Inflammatory macrophage treated with lipopolysaccharide for 1 hour (primary cell): ENCODE measurements at regions not wholly inside any gene's neighbourhood (a gene's known extent, or its start where the extent isn't known, plus 50 kb on each side); places are given as distances from the start of the nearest gene placed in this dataset.

ENCODE experiments used
- DNase-seq, 2 donors: peaks; one replicate each; pipeline ENCODE4 v3.0.0-alpha.2; 2020 to 2022

DNA sequence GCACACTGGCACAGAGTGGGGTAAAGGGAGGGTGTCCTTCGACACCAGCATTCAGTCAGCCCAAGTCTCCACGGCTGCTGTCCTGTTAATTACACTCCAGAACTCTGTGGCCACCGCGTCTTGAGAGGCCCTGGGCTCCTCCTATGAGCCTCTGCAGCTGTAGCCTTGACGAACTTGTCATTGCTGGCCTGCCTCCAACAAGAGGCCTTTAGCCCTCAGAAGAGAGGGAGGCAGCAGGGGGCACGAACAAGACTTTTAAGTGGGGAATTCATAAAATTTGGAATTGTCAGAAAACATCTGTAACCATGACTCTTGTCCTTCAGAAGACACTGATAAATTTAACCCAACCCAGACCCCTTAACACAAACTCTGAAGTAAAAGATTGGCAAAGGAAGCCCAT, 241.9 kb downstream of the UQCRFS1 start:
- no peak for DNase-seq

DNA sequence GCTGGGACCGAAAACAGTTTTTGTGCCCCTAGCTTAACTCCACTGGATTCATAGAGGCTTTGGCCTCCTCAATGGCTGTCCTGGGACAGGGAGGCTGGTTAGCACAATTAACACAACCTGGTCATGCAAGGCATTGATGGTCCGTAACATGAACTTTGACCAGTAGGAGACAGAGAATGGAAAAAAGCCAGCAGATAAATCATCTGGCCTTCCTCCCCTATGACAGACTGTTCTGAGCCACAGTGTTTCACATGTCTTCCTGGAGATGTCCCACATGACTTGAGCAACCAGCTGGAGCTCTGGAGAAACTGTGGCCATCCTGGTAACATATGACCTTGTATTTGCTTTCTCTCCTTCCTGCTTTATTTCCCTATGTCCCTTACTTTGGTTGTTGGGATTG, 244.2 kb downstream of the UQCRFS1 start:
- no peak for DNase-seq

DNA sequence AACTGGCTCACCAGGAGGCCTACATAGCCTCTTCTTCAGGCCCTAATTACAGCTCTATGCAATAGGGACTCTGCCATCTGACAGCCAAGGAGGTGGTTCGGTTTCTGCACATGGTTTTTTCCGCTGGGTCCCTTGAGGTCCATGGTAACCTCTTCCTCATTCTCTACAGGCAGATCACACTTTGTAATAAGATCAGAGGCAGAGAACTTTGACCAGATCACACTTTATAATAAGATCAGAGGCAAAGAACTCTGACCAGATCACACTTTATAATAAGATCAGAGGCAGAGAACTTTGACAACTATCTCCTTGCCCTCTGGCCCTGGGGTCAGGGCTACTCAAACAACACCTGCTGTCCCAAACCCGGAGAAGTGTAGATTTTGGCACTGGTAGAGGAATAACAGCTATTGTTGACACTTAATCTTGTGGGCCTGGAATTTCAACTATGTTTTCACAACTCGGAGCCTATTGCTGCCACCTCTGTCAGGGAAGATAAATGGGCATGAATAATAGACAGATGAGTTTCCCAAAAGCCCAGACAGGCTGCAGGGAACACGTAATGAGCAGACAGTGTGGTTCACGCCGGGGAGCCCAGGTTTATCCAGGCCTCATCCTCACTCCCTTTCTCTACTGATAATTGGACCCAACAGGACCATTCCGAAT, 246.1 kb downstream of the UQCRFS1 start:
- DNase-seq: no peak

DNA sequence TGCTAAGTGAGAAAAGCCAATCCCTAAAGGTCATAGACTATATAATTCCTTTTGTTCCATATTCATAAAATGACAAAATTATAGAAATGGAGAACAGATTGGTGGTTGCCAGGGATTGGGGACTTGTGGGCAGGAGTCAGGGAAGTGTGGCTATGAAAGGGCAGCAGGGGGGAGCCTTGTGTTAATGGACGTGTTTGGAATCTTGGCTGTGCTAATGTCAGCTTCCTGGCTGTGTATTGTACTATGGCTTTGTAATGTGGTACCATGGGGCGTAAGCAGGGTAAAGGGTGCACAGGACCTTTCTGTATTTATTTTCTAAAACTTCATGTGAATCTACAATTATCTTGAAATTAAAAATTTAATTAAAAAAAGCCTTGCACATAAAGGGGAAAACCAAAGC, 248.5 kb downstream of the UQCRFS1 start:
- no peak for DNase-seq

DNA sequence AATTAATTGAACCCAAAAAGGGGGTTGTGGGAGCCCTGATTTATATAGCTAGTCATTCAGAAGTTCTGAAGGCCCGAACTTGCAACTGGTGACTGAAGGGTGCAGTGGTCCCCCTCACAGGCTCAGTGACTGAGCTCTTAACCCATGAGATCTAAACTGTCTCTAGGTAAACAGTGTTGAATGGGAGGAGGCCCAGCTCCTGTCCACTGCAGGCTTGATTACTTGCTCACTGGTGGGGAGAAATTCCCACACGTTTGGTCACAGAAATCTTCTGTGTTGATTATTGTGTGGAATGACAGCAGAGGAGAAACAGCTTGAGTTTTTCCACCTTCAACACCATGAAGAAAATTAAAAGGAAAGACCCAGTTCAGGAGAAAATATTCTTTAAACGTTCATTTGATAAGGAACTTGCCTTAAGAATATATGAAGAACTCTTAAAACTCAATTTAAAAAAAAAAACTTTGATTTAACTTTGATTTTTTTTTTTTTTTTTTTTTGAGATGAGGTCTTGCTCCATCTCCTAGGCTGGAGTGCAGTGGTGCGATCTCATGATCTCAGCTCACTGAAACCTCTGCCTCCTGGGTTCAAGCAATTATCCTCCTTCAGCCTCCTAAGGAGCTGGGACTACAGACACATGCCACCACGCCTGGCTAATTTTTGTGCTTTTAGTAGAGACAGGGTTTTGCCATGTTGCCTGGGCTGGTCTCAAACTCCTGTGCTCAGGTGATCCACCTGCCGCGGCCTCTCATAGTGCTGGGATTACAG, 249.3 kb downstream of the UQCRFS1 start:
- DNase-seq: no peak

DNA sequence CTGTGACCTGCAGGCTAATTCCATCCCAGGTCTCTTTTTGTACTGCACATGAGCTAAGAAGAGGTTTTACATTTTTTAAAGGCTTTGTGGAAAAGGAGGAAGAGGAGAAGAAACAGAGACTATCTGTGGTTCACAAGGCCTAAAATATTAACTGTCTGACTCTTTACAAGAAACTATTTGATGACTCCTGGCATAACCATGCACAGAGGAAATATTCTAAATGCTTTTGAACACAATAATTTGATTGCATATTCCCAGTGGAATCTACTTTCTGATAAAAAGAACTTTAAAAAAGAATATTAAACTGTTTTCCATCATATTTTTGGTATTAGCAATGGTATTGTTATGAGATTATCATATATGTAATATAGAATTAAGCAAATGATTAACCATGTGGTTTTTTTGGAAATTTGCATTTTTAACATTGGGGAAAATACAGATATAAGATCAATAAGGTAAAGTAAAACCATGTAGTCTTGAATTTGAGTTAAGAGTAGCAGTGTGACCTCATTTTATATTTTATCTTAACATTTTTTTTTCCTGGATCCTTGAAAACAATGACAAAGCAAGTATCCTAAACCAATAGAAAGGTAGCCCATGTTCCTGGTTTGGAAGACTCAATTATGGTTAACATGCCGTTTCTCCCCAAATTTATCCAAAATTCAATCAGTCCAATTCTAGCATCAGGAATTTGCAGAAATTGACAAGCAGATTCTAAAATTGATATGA, 251.0 kb downstream of the UQCRFS1 start:
- no peak for DNase-seq

DNA sequence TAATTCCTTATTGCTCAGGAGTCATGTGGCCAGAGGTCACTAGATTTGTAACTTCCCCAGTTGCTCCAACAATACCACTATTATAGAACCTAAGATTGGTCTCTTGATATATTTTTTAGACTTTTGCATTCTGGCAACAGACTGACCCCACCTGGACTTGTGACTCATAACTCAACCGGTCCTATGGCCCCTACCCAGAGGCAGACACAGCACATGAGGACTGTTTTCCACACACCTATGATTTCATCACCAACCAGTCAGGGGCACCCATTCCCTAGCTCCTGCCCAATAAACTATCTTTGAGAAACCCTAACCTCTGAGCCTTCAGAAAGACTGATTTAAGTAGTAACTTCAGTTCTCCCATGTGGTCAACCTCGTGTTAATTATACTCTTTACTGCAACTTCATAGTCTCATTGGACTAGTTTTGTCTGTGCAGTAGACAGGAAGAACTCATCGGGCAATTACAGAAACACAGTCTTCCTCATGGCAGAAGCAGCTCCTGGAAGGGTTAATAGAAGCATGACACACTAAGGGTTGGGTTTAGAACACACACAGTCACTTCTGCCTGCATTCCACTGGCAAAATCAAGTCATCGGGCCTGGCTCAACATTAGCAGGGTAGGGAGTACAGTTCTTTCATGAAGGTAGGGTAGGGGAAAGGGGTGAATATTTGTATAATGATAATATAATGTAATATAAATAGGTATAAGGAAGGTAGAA, 251.8 kb downstream of the UQCRFS1 start:
- no peak for DNase-seq

DNA sequence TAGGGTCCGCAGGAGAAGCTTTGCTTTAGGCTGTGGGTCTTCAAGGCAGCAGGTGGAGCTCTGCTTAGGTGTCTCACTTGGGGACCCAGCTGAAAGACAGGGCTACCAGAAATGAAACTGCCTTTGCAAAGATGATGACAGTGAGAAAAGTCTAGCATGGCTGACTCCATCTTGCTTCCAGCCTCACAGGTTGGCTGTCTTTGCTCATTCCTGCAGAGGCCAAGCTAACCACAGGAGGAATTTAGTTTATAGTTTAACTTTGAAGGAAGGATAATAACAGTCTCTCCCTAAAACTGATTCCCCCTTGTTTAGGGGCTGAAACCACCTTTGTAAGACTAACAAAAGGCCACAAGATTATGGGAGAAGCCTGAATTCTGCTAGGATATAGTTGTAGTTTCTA, 252.4 kb downstream of the UQCRFS1 start:
- no peak for DNase-seq

DNA sequence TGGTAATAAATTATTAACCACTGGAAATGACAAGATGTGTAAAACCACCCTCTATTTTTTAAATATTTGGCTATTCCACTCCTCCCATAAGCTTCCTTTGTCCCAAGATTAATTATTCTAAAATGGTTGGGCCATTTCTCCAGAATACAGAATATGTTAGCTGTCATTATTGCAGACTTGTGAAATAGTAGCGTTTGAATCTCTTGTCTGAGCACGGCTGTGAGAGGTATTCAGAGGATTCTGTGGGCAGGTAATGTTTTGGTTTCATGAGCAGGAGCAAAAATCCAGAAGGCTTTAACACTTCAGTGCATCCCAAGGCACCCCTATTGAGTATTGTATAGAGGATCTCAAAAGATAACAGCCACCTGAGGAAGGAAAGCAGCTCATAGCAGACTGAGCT, 256.0 kb downstream of the UQCRFS1 start:
- no peak for DNase-seq

DNA sequence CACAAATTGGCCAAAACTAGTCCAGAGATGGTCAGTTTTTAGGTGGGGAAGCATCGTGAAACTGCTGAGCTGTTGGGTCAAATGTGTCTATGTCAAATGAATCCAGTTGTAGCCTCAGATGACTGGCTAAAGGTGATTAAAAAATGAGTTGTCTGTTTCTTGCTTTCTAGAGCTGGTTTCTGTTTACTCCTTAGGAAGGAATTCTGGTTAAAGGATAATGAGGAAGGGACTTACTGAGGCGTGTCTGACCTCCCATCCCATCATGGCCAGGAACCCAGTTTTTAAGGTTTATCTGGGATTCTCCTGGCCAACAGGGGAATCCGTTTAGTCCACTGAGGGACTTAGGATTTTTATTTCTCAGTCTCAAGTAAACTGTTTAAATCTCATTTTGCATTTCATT, 256.5 kb downstream of the UQCRFS1 start:
- DNase-seq: no peak

DNA sequence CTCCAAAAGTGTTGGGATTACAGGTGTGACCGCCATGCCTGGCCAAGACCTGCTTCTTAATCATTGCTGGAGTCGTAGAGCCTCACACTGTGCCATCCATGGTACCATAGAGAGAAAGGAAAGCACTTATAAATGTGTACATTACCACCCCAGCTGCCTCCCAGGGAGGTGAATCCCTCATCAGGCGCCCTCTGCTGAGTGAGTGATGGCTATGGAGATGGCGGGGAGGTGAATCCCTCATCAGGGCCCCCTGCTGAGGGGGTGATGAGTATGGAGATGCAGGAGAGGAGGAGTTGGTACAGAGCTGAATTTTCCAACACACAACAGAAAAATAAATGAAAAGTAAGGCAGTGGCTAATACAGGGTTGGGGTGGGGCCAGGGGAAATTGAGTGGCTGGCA, 263.4 kb downstream of the UQCRFS1 start:
- DNase-seq: no peak

DNA sequence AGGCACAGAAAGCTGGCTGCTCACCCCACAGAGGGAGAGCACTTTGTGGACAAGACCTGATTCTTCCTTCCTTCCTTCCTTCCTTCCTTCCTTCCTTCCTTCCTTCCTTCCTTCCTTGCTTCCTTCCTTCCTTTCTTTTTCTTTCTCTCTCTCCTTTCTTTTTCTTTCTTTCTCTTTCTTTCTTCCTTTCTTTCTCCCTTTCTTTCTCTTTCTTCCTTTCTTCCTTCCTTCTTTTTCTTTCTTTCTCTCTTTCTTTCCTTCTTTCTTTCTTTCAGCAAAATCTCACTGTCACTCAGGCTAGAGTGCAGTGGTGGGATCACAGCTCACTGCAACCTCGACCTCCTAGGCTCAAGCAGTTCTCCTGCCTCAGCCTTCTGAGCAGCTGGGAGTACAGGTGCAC, 263.9 kb downstream of the UQCRFS1 start:
- no peak for DNase-seq

DNA sequence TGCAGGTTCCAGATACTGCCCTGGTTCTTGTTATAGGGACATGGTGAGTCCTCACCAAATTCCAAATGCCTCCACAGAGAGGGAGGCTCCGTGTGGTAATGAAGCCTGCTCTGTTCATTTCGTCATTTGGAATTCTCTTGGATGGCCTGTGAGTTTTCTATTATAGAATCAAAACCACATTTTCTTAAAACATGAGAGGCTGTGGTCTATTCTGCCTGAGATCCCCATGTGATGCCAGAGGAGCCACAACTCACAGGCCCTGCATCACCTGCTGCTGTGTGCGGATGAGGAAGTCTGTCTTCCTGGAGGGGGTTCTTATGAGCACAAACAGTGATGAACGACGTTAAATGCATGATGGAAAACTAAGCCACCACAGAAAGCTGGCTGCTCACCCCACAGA, 264.4 kb downstream of the UQCRFS1 start:
- no peak for DNase-seq

DNA sequence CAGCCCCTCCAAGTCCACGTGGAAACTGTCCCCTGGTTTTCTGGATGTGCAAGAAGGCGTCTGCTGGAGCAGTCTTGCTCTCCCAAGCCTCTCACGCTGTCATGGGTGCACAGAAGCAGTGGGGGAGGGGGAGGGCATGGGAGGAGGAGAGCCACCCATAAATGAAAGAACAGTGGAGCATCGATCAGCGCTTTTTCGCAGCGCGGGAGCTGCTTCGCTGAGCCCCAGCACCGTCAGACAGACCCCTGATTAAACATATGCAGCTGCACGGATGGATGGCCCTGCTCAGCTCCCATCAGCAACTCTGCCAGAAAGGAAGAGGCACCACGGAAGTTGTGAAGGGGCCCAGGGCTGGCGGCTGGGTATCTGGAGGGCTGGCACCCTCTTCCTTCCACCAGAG, 264.9 kb downstream of the UQCRFS1 start:
- no peak for DNase-seq

DNA sequence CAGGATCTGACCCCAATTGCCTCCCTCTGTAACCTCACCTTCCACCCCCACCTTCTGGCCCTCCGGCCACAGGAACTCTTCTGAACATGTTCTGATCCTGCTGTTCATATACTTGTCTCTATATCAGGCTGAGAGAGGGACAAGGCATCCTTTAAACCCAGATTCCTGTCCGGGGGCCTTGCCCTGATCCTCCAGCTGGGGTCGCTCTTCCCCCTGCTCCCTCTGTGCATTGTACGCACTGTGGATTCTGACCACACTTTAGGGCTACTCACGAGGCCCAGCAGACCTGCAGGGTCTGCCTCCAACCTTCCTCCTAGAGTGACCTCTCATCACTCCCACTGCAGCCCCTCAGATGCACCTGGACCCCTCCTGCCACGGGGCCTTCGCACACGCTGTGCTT, 269.3 kb downstream of the UQCRFS1 start:
- DNase-seq: no peak

DNA sequence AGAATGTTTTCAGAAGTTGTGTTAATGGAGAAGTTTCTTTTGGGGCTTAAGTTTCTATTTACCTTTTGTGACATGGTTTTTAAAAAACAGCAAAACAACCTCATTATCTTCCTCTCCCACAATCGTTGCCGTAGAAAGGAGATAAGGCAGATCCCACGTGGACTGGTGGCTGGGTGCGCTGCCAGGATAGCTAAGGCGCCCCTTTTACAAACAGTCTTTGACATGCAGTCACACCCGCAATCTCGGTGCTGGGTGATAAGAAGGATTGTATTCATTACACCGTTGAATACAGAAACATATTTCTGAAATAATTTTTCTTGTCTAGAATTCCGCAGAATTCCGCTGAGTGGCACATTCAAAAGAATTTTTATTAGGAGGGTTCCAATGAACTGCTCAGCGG, 271.1 kb downstream of the UQCRFS1 start:
- DNase-seq: no peak

DNA sequence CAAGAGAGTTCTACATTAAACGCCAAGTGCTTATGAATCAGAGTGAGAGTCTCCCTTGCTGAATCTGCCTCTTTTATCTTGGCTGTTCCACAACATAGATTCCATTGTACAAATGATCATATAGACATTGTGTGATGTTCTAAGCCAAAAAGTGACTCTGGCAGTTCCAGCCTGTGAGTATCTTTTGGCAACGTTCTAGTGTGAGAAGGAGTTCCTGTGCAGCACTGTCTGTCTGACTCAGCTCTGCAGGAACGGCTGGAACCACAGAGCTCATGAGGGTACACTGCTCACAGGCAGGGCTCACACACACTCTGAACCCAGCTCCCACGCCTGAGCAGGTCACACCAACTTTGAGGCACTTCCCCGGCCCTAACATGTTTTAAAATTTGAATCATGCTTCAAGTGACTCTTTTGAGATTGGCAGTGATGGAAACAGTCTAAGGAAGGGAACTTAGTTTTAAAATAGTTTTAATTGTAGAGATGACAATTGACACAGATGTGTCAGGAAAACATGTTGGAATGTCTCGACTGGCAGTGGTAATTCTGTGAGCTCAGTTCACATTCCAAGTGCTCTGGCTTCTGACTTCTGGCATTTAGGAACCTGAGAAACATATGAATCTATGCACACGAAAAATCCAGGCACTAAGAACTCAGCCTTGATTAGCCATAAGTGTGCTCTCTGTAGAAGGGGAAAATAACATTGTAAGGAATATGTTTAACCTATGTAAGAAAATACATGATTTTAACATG, 272.0 kb downstream of the UQCRFS1 start:
- DNase-seq: no peak

DNA sequence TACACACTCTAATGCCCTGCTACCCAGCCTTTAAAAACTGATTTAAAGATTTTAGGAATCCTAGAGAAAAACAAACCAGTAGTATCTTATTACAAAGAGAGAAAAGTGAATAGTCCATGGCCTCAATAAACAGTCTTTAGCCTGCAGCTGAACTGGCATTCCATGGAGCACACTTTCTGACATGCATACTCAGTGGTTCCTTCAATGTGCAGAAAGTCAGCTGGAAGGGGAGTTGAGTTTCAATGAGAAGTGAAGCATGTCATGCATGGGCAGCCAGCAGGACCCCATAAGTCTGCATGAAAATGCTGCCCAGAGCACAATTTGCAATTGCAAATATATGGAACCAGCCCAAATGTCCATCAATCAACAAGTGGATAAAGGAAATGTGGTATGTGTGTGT, 273.7 kb downstream of the UQCRFS1 start:
- DNase-seq: no peak

DNA sequence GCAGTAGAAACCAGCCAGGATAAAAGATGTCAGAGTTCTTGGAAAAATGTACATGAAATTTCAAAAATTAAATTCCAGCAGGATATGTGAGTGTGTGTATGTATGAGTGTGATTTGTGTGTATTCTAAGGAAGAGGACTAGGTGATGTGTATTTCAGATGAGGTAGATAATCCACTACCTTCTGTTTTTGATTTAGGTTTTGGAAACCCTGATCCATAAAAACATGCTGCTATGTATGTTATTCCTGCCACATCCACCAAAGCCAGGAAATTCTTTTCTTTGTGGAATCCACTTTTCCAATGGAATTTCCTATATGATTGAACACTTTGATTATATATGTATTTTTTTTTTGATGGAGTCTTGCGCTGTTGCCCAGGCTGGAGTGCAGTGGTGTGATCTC, 276.9 kb downstream of the UQCRFS1 start:
- DNase-seq: no peak

DNA sequence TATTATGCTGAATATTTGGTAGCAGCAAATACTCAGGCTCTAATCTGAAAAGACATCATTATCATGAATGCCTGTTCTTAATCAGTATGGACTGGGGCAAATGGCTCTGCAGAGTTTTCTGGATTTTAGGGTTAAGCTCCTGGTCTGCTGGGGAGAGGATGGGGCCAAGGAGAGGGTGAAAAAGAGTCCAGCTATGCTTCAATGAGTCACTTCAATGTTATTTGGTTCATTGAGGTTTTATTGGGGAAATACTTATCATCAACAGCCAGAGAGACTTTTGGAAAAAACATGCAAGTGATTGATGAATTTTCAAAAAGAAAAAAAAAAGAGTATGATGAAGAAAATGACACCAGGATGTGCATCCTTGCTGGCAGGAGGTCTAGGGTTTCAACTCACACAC, 278.3 kb downstream of the UQCRFS1 start:
- DNase-seq: no peak

DNA sequence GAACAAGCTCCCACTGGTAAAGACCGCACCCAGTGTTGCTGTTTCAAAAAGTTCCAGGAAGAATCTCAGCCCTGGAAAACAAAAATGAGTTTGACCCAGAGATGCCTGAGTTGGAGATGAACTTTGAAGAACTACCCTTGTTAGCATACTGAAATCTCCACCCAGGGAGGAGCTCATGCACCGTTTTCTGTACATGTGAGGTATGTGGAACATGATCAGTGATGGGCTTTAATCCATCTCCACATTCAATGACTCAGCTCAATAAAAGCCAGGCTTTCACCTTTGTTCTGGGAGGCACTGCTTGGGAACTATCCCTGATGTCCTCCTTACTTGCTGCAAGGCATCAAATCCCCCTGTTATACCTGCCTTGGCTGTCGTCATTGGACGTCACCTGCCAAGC, 279.9 kb downstream of the UQCRFS1 start:
- no peak for DNase-seq

DNA sequence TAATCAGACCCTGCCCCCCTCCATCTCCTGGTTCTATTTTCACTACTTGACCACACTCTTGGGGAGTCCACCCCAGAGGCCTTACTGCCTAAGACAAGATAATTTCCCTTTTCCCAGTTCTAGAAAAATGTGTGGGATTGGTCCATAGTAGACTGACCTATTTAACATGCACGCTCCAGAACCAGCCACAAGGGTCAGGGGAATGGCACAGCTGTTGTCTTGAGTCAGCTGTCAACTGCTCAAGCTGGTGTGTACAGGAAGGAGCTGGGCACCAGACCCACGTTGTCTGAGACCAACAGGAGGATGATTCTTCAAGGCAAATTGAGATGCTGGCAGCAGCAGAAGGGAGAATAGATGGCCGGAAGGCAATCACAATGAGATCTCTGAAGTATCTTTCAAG, 280.5 kb downstream of the UQCRFS1 start:
- no peak for DNase-seq

DNA sequence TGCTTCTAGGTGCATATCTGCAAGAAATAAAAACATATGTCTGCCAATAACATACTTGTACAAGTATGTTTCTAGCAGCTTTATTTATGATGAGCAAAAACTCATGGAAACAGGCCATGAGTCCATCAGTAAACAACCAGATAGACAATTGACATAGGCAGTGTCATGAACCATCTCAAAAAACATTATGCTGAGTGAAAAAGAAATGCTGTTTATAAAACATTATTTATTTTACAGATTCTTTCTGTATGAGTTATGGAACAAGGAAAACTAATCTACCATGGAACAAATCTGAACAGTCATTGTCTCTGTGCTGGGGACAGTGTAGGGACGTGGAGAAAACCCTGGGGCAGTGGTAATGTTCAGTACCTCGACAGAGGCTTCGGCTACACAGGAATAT, 283.9 kb downstream of the UQCRFS1 start:
- no peak for DNase-seq
